ENCODE measurements at regions not wholly inside any gene's neighbourhood (a gene's known extent, or its start where the extent isn't known, plus 50 kb on each side); places are given as distances from the start of the nearest gene placed in this dataset.

DNA sequence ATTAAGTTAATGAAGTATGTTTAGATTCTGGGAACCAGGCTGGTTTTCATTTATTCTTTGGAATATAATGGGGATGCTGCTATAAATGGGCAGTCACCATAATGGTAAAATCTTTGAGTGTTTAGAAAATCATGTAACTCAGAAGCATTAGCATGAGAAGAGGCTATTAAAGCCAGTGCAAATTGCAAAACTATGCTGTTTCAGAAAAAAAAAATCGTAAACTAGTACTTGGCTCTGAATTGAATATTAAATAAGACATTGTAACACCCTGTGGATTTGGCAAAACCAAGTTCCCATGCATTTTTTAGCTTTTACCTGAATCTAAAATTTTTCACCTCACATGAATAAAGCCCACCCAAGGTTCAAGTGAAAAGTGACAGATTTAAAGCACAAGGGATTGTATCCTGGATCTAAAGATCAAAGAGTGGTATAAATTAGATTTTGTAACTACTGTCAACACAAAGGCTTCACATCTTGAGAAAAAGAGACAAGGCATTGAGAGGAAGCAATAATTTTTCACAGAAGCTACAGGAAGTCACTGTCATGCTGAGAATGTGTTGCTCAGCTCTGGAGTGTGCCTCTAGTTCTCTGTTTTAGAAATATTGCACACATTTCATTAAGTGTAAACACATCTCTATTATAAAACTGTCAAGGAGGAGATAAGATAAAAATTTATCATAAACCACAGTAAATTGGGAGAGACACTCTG lies 142.2 kb downstream of the ABCA8 start:
- Mint-ChIP-seq H3K27me3 (ENCODE audit: low read depth) (peaks cover 63% of the 10 kb centered on the region), H3K9me3 (peaks cover 11% of the 10 kb centered on the region), H3K36me3 (ENCODE audit: low read depth) (no peaks in the 10 kb centered on the region), H3K4me1 (peaks cover 44% of the 10 kb centered on the region), H3K4me3 (no peak overlapping the region), H3K27ac (no peak overlapping the region)
- TF ChIP-seq, protein P1, sequence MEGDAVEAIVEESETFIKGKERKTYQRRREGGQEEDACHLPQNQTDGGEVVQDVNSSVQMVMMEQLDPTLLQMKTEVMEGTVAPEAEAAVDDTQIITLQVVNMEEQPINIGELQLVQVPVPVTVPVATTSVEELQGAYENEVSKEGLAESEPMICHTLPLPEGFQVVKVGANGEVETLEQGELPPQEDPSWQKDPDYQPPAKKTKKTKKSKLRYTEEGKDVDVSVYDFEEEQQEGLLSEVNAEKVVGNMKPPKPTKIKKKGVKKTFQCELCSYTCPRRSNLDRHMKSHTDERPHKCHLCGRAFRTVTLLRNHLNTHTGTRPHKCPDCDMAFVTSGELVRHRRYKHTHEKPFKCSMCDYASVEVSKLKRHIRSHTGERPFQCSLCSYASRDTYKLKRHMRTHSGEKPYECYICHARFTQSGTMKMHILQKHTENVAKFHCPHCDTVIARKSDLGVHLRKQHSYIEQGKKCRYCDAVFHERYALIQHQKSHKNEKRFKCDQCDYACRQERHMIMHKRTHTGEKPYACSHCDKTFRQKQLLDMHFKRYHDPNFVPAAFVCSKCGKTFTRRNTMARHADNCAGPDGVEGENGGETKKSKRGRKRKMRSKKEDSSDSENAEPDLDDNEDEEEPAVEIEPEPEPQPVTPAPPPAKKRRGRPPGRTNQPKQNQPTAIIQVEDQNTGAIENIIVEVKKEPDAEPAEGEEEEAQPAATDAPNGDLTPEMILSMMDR (IDR thresholded peaks at IDR 0.05; ENCODE audit: unreplicated experiment in 3 of 3): no peak

DNA sequence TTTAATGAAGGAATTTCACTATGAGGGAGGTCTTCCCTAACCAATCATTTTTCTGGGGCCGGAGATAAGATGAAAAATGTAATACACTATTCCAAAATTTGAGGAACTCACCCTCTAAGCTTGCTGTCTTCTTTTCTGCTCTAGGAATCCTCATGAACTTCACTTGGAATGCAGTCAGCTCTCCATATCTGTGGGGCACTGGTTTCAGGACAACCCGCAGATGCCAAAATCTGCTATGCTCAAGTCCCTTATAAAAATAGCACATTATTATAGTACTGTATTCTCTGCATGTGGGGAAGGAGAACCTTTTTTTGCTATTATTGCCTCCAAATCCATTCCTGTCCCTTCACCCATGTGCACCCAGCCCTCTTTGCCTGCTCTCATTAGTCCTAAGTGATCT lies 146.0 kb downstream of the ABCA8 start:
- peaks cover 27% of the 10 kb centered on the region for H3K4me1 Mint-ChIP-seq
- no peaks in the 10 kb centered on the region for H3K36me3 Mint-ChIP-seq (ENCODE audit: low read depth)
- H3K27ac Mint-ChIP-seq: no peak overlapping the region
- peaks cover 62% of the 10 kb centered on the region for H3K27me3 Mint-ChIP-seq (ENCODE audit: low read depth)
- TF ChIP-seq, protein P1 (IDR thresholded peaks at IDR 0.05; ENCODE audit: unreplicated experiment in 3 of 3): no peak
- H3K9me3 Mint-ChIP-seq: peaks cover 18% of the 10 kb centered on the region
- H3K4me3 Mint-ChIP-seq: no peak overlapping the region

DNA sequence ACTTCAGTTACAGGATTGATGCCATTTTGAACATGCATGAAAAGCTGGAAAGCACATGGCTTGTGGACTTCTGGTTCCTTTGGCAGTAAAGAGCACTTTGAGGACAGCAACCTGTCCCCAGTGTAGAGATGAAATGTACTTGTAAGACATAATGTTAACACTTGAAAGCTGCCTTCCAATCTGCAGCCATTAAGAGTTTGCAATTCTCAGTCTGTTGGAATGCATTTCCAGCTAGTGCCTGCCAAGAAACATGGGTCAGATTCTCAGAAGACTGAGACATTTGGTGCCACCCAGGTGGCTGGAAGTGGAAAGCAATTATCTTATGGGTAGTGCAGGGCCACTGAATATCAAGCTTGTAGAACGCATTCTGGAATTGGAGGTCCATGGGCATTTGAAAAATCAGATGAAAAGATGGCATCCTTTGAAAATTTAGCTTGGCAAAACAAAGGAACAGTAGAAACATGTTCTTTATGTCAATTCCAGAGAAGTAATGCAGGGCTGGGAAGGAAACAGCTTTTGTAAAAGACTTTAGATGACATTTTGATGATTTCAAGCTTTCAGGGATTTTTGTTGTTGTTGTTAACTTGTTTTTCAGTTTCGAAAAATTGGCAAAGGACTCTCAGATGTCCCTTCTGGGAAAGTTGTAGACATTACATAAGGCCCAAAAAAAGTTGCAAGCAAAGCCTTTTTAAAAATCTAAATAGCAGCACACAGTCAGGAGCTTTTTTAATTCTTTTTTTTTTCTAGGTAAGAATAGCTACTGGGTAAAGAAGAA lies 147.0 kb downstream of the ABCA8 start:
- peaks cover 21% of the 10 kb centered on the region for H3K4me1 Mint-ChIP-seq

DNA sequence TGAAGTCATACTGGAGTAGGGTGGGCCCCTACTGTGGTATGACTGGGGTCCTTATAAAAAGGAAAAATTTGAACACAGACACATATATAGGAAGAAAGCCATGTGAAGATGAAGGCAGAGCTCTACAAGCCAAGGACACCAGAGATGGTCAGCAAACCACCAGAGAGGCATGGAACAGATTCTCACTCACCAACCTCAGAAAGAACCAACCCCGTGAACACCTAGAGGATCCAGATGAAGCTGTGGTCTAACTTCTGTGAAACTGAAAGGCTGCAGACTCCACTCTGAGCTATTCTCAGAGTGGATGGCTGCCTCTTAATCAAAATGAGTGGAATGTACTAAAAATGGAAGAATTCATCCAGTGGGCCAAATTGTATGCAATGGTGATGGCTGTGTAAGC lies 149.6 kb downstream of the ABCA8 start:
- Mint-ChIP-seq H3K4me3 (no peak overlapping the region), H3K4me1 (peaks cover 23% of the 10 kb centered on the region), H3K27ac (no peak overlapping the region), H3K27me3 (ENCODE audit: low read depth) (peaks cover 65% of the 10 kb centered on the region), H3K36me3 (ENCODE audit: low read depth) (no peaks in the 10 kb centered on the region), H3K9me3 (peaks cover 11% of the 10 kb centered on the region)
- TF ChIP-seq, protein P1 (IDR thresholded peaks at IDR 0.05; ENCODE audit: unreplicated experiment in 3 of 3): no peak

More for the DNA sequence above, 147.0 kb downstream of the ABCA8 start:
- no peaks in the 10 kb centered on the region for H3K36me3 Mint-ChIP-seq (ENCODE audit: low read depth)
- no peak overlapping the region for H3K27ac Mint-ChIP-seq
- TF ChIP-seq, protein P1 (IDR thresholded peaks at IDR 0.05; ENCODE audit: unreplicated experiment in 3 of 3): no peak
- peaks cover 67% of the 10 kb centered on the region for H3K27me3 Mint-ChIP-seq (ENCODE audit: low read depth)
- H3K9me3 Mint-ChIP-seq: peaks cover 18% of the 10 kb centered on the region
- no peak overlapping the region for H3K4me3 Mint-ChIP-seq

DNA sequence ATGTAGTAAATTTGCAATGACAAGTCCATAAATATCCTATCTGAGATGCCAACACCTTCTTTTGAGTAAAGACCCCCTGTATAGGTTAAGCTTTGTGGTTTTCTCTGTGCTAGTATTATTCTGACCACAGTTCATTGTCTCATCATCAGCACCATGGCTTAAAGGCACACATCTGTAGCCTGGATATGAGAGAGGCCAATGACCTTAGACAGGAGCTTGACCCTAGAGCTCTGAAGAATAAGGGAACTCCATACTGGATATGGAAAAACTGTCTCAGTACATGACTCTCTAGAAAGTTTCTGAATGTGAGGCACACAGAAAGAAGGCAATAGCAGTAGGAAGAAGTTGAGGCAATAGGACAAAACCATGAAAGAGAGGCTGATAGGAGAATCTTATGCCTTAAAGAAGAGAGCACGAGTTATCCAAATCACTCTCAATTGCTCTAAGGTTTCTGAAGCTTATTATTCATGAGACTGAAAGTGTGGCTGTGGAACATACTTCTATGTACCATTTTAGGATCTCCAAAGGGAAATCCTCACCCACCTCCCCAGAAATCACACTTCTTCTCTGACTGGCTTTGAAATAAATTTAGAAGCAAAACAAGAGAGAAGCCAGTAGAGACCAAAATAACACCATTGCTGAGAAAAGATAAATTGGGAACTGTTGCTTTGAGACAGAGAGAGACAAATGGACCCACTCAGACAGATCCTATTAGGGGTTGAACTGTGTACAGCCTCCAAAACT lies 150.2 kb downstream of the ABCA8 start:
- TF ChIP-seq, protein P1 (IDR thresholded peaks at IDR 0.05; ENCODE audit: unreplicated experiment in 3 of 3): no peak

More for the DNA sequence above, 150.2 kb downstream of the ABCA8 start:
- Mint-ChIP-seq H3K27me3 (ENCODE audit: low read depth) (peaks cover 61% of the 10 kb centered on the region), H3K4me3 (no peak overlapping the region), H3K9me3 (peaks cover 11% of the 10 kb centered on the region), H3K36me3 (ENCODE audit: low read depth) (no peaks in the 10 kb centered on the region), H3K4me1 (peaks cover 25% of the 10 kb centered on the region), H3K27ac (no peak overlapping the region)
